HepG2 (cell line): ENCODE measurements at regions not wholly inside any gene's neighbourhood (a gene's known extent, or its start where the extent isn't known, plus 50 kb on each side); places are given as distances from the start of the nearest gene placed in this dataset.

Experiments used
- ATAC-seq: fragments of 200-7000 bp; cut with Tn5 transposase; 3 replicates; pipeline ENCODE4 v1.9.1; 2020; ENCODE audit warnings: mild to moderate bottlenecking, moderate library complexity
- BruUV-seq: library from RNA; stranded (reverse); fragments of 400-500 nt; replicated peaks from 2 replicates; lab custom pipeline; 2021; lab: Mats Ljungman, UMichigan
- CTCF ChIA-PET: fragments of 300-600 bp; formaldehyde crosslinking; extraction: SDS; loops from one replicate; lab custom pipeline; 2021; ENCODE audit warnings: low total read pairs, inconsistent platforms, low intra/inter-chr PET ratio; lab: Yijun Ruan, JAX
- POLR2A ChIA-PET: fragments of 350-600 bp; sonication (Branson Sonifier 250); formaldehyde crosslinking; loops from one replicate; lab custom pipeline; 2020; ENCODE audit warnings: antibody characterized with exemption, inconsistent platforms; lab: Yijun Ruan, JAX
- DNase-seq: peaks from one replicate; pipeline ENCODE4 v3.0.0-alpha.2; 2015; ENCODE audit warnings: low spot score
- FAIRE-seq: peaks from 3 replicates; lab custom pipeline; 2011; peaks lifted over from hg19 to GRCh38; lab: Jason Lieb, UNC
- H2AFZ ChIP-seq: one replicate; pipeline ENCODE4 v1.6.1; 2011; ENCODE audit warnings: low read length, inconsistent platforms
- H3K27ac ChIP-seq: fragments of 300-600 bp; 3 replicates; pipeline ENCODE4 v1.8.0; 2011; ENCODE audit warnings: mixed run types, mild to moderate bottlenecking, mixed read lengths, low read length, inconsistent platforms; ENCODE audit not compliant: insufficient read depth; ENCODE audit errors: extremely low read length
- H3K27me3 ChIP-seq, 2 experiments: fragments of 200-600 bp in 1 of 2; 2 replicates in 1 of 2; 3 replicates in 1 of 2; pipeline versions ENCODE4 v1.6.0 to v1.8.0; 2011; ENCODE audit warnings: low read length in 2 of 2, mild to moderate bottlenecking in 2 of 2, moderate library complexity in 2 of 2, inconsistent platforms in 1 of 2; ENCODE audit not compliant: insufficient read depth in 2 of 2, control insufficient read depth in 1 of 2
- H3K36me3 ChIP-seq, 2 experiments: fragments of 200-600 bp in 1 of 2; replicated peaks in 1 of 2; 2 replicates in 1 of 2; 3 replicates in 1 of 2; pipeline versions ENCODE4 v1.5.1 to v1.8.0; 2011; ENCODE audit warnings: low read length in 2 of 2, inconsistent platforms in 1 of 2; ENCODE audit not compliant: insufficient read depth in 2 of 2, control insufficient read depth in 1 of 2
- H3K4me1 ChIP-seq: 2 replicates; pipeline ENCODE4 v1.5.1; 2012; ENCODE audit warnings: low read length, inconsistent platforms; ENCODE audit not compliant: insufficient read depth
- H3K4me2 ChIP-seq: 2 replicates; pipeline ENCODE4 v1.6.0; 2011; ENCODE audit warnings: low read depth, low read length, inconsistent platforms
- H3K4me3 ChIP-seq, 3 experiments: fragments of 200-600 bp in 1 of 3; sonication (generic), shearing (Covaris generic) in 1 of 3; replicated peaks in 1 of 3; 2 replicates each; pipeline ENCODE4 v1.5.1; 2011 to 2016; ENCODE audit warnings: low read length in 3 of 3, inconsistent platforms in 2 of 3, low read depth in 2 of 3, mild to moderate bottlenecking in 2 of 3, control low read depth in 1 of 3, mixed read lengths in 1 of 3; ENCODE audit not compliant: insufficient read depth in 1 of 3
- H3K79me2 ChIP-seq: one replicate; pipeline ENCODE4 v1.6.1; 2011; ENCODE audit warnings: low read length, inconsistent platforms; ENCODE audit not compliant: insufficient read depth
- H3K9ac ChIP-seq: 2 replicates; pipeline ENCODE4 v1.6.0; 2011; ENCODE audit warnings: mild to moderate bottlenecking, low read depth, low read length, inconsistent platforms; ENCODE audit not compliant: insufficient read depth
- H3K9me3 ChIP-seq: 2 replicates; pipeline ENCODE4 v1.5.1; 2012; ENCODE audit warnings: mild to moderate bottlenecking, low read length
- H4K20me1 ChIP-seq: 2 replicates; pipeline ENCODE4 v1.6.0; 2011; ENCODE audit warnings: inconsistent platforms, mild to moderate bottlenecking, low read length, moderate library complexity; ENCODE audit not compliant: insufficient read depth
- IRF2 ChIP-seq: IDR thresholded peaks from 2 replicates; pipeline ENCODE4 v1.6.1; 2018; ENCODE audit warnings: missing genetic modification reagents, missing compliant biosample characterization
- MAFF ChIP-seq: IDR thresholded peaks from 2 replicates; pipeline ENCODE4 v1.6.1; 2011; ENCODE audit warnings: low read depth, low read length, improper control_type of control experiment
- NFYB ChIP-seq: sonication (generic); formaldehyde crosslinking; IDR thresholded peaks from 2 replicates; pipeline ENCODE4 v1.4.0; 2020; ENCODE audit warnings: missing genetic modification reagents
- SSRP1 ChIP-seq: IDR thresholded peaks from 2 replicates; pipeline ENCODE4 v1.6.1; 2016; ENCODE audit warnings: control low read depth
- STAT5B ChIP-seq: sonication (generic); formaldehyde crosslinking; IDR thresholded peaks from 2 replicates; pipeline ENCODE4 v1.4.0; 2020; ENCODE audit warnings: missing genetic modification reagents
- ZNF225 ChIP-seq: sonication (generic); formaldehyde crosslinking; IDR thresholded peaks from 2 replicates; pipeline ENCODE4 v1.4.0; 2020; ENCODE audit warnings: mild to moderate bottlenecking, missing genetic modification reagents
- ZNF230 ChIP-seq: sonication (generic); formaldehyde crosslinking; IDR thresholded peaks from 2 replicates; pipeline ENCODE4 v1.4.0; 2020; ENCODE audit warnings: mild to moderate bottlenecking, missing genetic modification reagents
- ZNF282 ChIP-seq: fragments of 450-650 bp; IDR thresholded peaks from 2 replicates; pipeline ENCODE4 v1.6.1; 2018; ENCODE audit not compliant: partially characterized antibody
- ZNF337 ChIP-seq: sonication (generic); formaldehyde crosslinking; IDR thresholded peaks from 2 replicates; pipeline ENCODE4 v1.5.1; 2020; ENCODE audit warnings: missing genetic modification reagents, low read depth, mild to moderate bottlenecking, borderline replicate concordance
- ZNF543 ChIP-seq: sonication (generic); formaldehyde crosslinking; IDR thresholded peaks from 2 replicates; pipeline ENCODE4 v1.4.0; 2020; ENCODE audit warnings: mild to moderate bottlenecking, missing genetic modification reagents
- WGBS: methylation state at CpG from one replicate; pipeline ENCODE4 v1.1.6; 2017; ENCODE audit warnings: low lambda C conversion rate; 5-methylcytosine and 5-hydroxymethylcytosine counted together
- in situ Hi-C: cut with HindIII; loops from 2 replicates; pipeline ENCODE4 v1.10.0; 2017; ENCODE audit warnings: low pct_unique_long_range_greater_than_20kb; ENCODE audit not compliant: extremely low pct_ligation_motif_present
- intact Hi-C: fragments of 100-400 bp; cut with micrococcal nuclease; formaldehyde crosslinking; loops from one replicate; pipeline ENCODE4 v1.10.0; 2022; ENCODE audit not compliant: unreplicated experiment
- TF ChIP-seq, protein P1 (sequence below): sonication (generic); formaldehyde crosslinking; IDR thresholded peaks from 2 replicates; pipeline ENCODE4 v1.4.0; 2020; ENCODE audit warnings: missing genetic modification reagents
- TF ChIP-seq, protein P2 (sequence below), 2 experiments: sonication (generic) in 1 of 2; formaldehyde crosslinking in 1 of 2; IDR thresholded peaks; 2 replicates each; pipeline versions ENCODE4 v1.5.1 to v1.6.1; 2011 to 2020; ENCODE audit warnings: borderline replicate concordance in 1 of 2, low read depth in 1 of 2, low read length in 1 of 2, mild to moderate bottlenecking in 1 of 2, missing genetic modification reagents in 1 of 2, moderate library complexity in 1 of 2
- TF ChIP-seq, protein P3 (sequence below): sonication (generic); formaldehyde crosslinking; IDR thresholded peaks from 2 replicates; pipeline ENCODE4 v1.5.0; 2020; ENCODE audit warnings: missing genetic modification reagents
- TF ChIP-seq, protein P4 (sequence below): sonication (generic); formaldehyde crosslinking; IDR thresholded peaks from 2 replicates; pipeline ENCODE4 v1.5.0; 2020; ENCODE audit warnings: mild to moderate bottlenecking, missing genetic modification reagents, borderline replicate concordance

DNA sequence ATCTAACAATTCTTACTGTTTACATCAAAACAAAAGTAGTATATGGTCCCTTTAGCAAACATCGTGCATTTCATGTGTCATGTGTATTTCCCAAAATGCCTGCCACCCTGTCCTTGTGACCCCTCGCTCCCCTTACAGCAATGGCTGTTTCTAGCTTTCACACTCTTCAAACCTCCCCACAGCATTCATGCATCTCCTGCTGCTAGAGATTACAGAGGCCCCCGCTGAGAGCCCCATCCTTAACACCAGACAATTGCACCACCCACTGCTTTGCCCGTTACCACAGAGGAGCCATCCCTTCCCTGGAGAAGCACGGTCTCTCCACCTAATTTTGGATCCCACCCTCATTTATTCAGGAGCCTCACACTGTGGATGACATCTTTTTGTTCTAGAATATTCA lies 149.7 kb upstream of the IRX4 start (continued):
- TF ChIP-seq, protein P1, sequence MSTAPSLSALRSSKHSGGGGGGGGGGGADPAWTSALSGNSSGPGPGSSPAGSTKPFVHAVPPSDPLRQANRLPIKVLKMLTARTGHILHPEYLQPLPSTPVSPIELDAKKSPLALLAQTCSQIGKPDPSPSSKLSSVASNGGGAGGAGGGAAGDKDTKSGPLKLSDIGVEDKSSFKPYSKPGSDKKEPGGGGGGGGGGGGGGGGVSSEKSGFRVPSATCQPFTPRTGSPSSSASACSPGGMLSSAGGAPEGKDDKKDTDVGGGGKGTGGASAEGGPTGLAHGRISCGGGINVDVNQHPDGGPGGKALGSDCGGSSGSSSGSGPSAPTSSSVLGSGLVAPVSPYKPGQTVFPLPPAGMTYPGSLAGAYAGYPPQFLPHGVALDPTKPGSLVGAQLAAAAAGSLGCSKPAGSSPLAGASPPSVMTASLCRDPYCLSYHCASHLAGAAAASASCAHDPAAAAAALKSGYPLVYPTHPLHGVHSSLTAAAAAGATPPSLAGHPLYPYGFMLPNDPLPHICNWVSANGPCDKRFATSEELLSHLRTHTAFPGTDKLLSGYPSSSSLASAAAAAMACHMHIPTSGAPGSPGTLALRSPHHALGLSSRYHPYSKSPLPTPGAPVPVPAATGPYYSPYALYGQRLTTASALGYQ (CRISPR knock-in tag), result no peak
- TF ChIP-seq STAT5B (no peak), IRF2 (CRISPR knock-in tag) (no peak), ZNF230 (no peak), NFYB (no peak), ZNF543 (CRISPR knock-in tag) (no peak)
- TF ChIP-seq, protein P2, sequence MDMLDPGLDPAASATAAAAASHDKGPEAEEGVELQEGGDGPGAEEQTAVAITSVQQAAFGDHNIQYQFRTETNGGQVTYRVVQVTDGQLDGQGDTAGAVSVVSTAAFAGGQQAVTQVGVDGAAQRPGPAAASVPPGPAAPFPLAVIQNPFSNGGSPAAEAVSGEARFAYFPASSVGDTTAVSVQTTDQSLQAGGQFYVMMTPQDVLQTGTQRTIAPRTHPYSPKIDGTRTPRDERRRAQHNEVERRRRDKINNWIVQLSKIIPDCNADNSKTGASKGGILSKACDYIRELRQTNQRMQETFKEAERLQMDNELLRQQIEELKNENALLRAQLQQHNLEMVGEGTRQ (IDR thresholded peaks at IDR 0.05; ENCODE audit: low read depth, low read length), result no peak
- TF ChIP-seq, protein P2 (CRISPR knock-in tag; IDR thresholded peaks at IDR 0.05; ENCODE audit: borderline replicate concordance), result no peak

DNA sequence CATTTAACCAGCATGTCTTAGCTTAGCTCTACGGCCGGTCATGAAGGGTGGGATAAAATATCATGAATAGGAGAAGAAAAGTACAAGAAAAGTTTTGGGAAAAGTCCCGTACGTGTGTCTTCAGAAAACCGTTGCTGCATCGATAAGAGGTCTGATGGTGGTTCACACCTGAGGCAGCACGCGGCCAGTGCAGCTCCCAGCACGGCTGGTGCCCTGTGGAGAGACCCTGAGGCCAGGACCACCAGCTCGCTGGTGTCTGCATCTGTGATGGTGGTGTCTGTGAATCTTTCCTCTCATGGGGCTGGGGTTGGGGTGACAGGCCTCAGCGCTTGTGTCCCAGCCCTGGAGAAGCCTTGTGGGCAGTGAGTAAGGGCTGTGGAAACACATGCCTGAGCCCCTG lies 148.9 kb upstream of the IRX4 start:
- Histone ChIP-seq H2AFZ (no peak overlapping the region), H3K79me2 (no peaks in the 10 kb centered on the region), H3K4me2 (no peak overlapping the region), H3K27me3 (peaks cover 3 to 21% of the 10 kb centered on the region in 2 experiments; a peak in 3 of 5 replicates), H3K9ac (no peak overlapping the region), H3K9me3 (no peaks in the 10 kb centered on the region), H4K20me1 (no peaks in the 10 kb centered on the region), H3K36me3 (no peaks in the 10 kb centered on the region), H3K27ac (no peak overlapping the region), H3K4me3 (no peak overlapping the region), H3K4me1 (no peaks in the 10 kb centered on the region)
- DNase-seq (no peak), FAIRE-seq (no peak), ATAC-seq (no peak)
- in situ Hi-C loops, result no loop called here
- ChIA-PET CTCF (no interaction called here), POLR2A (no interaction called here)
- BruUV-seq, result no TSS peak
- WGBS, result 6% methylated on average over 9 of the region's 11 CpGs
- TF ChIP-seq ZNF282, result no peak
- TF ChIP-seq, protein P3, sequence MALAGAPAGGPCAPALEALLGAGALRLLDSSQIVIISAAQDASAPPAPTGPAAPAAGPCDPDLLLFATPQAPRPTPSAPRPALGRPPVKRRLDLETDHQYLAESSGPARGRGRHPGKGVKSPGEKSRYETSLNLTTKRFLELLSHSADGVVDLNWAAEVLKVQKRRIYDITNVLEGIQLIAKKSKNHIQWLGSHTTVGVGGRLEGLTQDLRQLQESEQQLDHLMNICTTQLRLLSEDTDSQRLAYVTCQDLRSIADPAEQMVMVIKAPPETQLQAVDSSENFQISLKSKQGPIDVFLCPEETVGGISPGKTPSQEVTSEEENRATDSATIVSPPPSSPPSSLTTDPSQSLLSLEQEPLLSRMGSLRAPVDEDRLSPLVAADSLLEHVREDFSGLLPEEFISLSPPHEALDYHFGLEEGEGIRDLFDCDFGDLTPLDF (CRISPR knock-in tag), result no peak
- TF ChIP-seq, protein P4, sequence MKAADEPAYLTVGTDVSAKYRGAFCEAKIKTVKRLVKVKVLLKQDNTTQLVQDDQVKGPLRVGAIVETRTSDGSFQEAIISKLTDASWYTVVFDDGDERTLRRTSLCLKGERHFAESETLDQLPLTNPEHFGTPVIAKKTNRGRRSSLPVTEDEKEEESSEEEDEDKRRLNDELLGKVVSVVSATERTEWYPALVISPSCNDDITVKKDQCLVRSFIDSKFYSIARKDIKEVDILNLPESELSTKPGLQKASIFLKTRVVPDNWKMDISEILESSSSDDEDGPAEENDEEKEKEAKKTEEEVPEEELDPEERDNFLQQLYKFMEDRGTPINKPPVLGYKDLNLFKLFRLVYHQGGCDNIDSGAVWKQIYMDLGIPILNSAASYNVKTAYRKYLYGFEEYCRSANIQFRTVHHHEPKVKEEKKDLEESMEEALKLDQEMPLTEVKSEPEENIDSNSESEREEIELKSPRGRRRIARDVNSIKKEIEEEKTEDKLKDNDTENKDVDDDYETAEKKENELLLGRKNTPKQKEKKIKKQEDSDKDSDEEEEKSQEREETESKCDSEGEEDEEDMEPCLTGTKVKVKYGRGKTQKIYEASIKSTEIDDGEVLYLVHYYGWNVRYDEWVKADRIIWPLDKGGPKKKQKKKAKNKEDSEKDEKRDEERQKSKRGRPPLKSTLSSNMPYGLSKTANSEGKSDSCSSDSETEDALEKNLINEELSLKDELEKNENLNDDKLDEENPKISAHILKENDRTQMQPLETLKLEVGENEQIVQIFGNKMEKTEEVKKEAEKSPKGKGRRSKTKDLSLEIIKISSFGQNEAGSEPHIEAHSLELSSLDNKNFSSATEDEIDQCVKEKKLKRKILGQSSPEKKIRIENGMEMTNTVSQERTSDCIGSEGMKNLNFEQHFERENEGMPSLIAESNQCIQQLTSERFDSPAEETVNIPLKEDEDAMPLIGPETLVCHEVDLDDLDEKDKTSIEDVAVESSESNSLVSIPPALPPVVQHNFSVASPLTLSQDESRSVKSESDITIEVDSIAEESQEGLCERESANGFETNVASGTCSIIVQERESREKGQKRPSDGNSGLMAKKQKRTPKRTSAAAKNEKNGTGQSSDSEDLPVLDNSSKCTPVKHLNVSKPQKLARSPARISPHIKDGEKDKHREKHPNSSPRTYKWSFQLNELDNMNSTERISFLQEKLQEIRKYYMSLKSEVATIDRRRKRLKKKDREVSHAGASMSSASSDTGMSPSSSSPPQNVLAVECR (CRISPR knock-in tag), result no peak
- no peak for TF ChIP-seq ZNF225 (CRISPR knock-in tag)
- no peak for TF ChIP-seq ZNF337 (CRISPR knock-in tag)
- no peak for TF ChIP-seq MAFF
- no peak for TF ChIP-seq SSRP1 (CRISPR knock-in tag)
- intact Hi-C loops, result no loop called here
